Vagina (tissue), 2 donors: ENCODE measurements at regions not wholly inside any gene's neighbourhood (a gene's known extent, or its start where the extent isn't known, plus 50 kb on each side); places are given as distances from the start of the nearest gene placed in this dataset.

ENCODE experiments used
- CTCF ChIP-seq, 3 experiments: fragments of 450-650 bp in 2 of 3; fragments of 200-600 bp in 1 of 3; sonication (generic) in 1 of 3; IDR thresholded peaks; one replicate each; pipeline ENCODE4 v1.5.1; 2017 to 2019; ENCODE audit warnings: antibody characterized with exemption in 3 of 3, mild to moderate bottlenecking in 2 of 3, moderate library complexity in 2 of 3
- POLR2A ChIP-seq, 2 donors: fragments of 450-650 bp; IDR thresholded peaks; one replicate each; pipeline ENCODE4 v1.6.1; 2017; ENCODE audit warnings: antibody characterized with exemption in 2 of 2, mild to moderate bottlenecking in 2 of 2, moderate library complexity in 2 of 2
- POLR2AphosphoS5 ChIP-seq, 2 donors: sonication (generic); formaldehyde crosslinking; IDR thresholded peaks; one replicate each; pipeline ENCODE4 v1.9.0; 2017; ENCODE audit warnings: antibody characterized with exemption in 2 of 2, mild to moderate bottlenecking in 2 of 2, low read depth in 1 of 2; ENCODE audit not compliant: insufficient read depth in 1 of 2

- TF ChIP-seq CTCF (IDR thresholded peaks at IDR 0.05) (no peak), POLR2A (IDR thresholded peaks at IDR 0.05) (no peak), POLR2AphosphoS5 (IDR thresholded peaks at IDR 0.05; ENCODE audit: insufficient read depth in 1 of 2, low read depth in 1 of 2) (no peak)
Measured at GRCh38 chr7:52571026-52571425, 464.4 kb upstream of the POM121L12 start.
